Ovary (tissue), 7 donors: ENCODE measurements at regions not wholly inside any gene's neighbourhood (a gene's known extent, or its start where the extent isn't known, plus 50 kb on each side); places are given as distances from the start of the nearest gene placed in this dataset.

Experiments
- DNase-seq, 5 donors: peaks; one replicate each; pipeline ENCODE4 v3.0.0-alpha.2; 2019 to 2020
- H3K27ac ChIP-seq, 2 donors: fragments of 200-600 bp; one replicate each; pipeline versions ENCODE4 v1.5.1 to v1.8.0; 2019 to 2022
- H3K27me3 ChIP-seq: fragments of 200-600 bp; one replicate; pipeline ENCODE4 v1.8.0; 2022
- H3K36me3 ChIP-seq: fragments of 200-600 bp; sonication (generic); one replicate; pipeline ENCODE4 v1.5.1; 2019
- H3K4me1 ChIP-seq: one replicate; pipeline ENCODE4 v1.8.1; 2013; ENCODE audit warnings: mild to moderate bottlenecking, moderate library complexity; ENCODE audit not compliant: insufficient read depth
- H3K4me3 ChIP-seq: fragments of 200-600 bp; sonication (generic); one replicate; pipeline ENCODE4 v1.5.1; 2017
- H3K9me3 ChIP-seq, 2 donors: fragments of 200-600 bp in 1 of 2; sonication (generic) in 1 of 2; one replicate each; pipeline versions ENCODE4 v1.5.1 to v1.8.1; 2013 to 2019; ENCODE audit warnings: mild to moderate bottlenecking in 1 of 2, moderate library complexity in 1 of 2
- EP300 ChIP-seq: sonication (generic); formaldehyde crosslinking; IDR thresholded peaks from one replicate; pipeline ENCODE4 v1.6.1; 2017; ENCODE audit warnings: antibody characterized with exemption
- POLR2A ChIP-seq: fragments of 450-650 bp; IDR thresholded peaks from one replicate; pipeline ENCODE4 v1.6.1; 2017; ENCODE audit warnings: antibody characterized with exemption, mild to moderate bottlenecking, moderate library complexity
- WGBS, 3 donors: extraction: QIAGEN DNeasy Blood & Tissue Kit in 1 of 3; methylation state at CpG; one replicate each; pipeline versions ENCODE4 v1.1.5 to v1.1.7; 2013 to 2017; 5-methylcytosine and 5-hydroxymethylcytosine counted together
- intact Hi-C, 4 donors: fragments of 100-400 bp; cut with DNase I; formaldehyde crosslinking; loops; one replicate each; pipeline versions ENCODE4 v1.11.0 to v1.15.1; 2022 to 2023
- TF ChIP-seq, protein P1 (sequence below), 3 donors: fragments of 450-650 bp in 2 of 3; fragments of 200-600 bp in 1 of 3; IDR thresholded peaks; one replicate each; pipeline versions ENCODE4 v1.5.1 to v1.8.0; 2016 to 2022; ENCODE audit warnings: antibody characterized with exemption in 3 of 3, mild to moderate bottlenecking in 1 of 3
- donor health status: DM: no; HTN: no; CAD: no; lungs with moderate emphysema.
- donor health status: DM: no; HTN: no; CAD: no.
- donor health status: Bipolar disorder and iron deficiency.
- donor health status: DM: no; HTN: no; CAD: no.
- donor health status: DM: yes; HTN: yes; CAD: no.

DNA sequence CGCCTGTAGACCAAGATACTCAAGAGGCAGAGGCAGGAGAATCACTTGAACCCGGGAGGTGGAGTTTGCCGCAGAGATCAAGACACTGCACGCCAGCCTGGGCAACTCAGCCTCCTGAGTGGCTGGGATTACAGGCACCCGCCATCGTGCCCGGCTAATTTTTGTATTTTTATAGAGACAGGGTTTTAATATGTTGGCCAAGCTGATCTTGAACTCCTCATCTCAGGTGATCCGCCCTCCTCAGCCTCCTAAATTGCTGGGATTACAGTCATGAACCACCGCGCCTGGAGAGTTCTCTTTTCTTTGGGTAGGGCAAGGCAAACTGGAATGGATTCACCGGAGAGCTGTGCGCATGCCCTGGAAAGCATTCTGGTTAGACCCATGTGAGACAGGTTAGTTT is 179.3 kb upstream of the ALG10B start:
- 91 to 93% (median 92%) methylated on average over 12 of the region's 12 CpGs for WGBS, 3 donors
- intact Hi-C loops: loop anchor here in 2 of 4 donors (5.0 to 10.0 kb wide), 2 partner anchors 178 to 180 kb away; partner anchors contain the start of gene ALG10B (in 2 of the 2)

DNA sequence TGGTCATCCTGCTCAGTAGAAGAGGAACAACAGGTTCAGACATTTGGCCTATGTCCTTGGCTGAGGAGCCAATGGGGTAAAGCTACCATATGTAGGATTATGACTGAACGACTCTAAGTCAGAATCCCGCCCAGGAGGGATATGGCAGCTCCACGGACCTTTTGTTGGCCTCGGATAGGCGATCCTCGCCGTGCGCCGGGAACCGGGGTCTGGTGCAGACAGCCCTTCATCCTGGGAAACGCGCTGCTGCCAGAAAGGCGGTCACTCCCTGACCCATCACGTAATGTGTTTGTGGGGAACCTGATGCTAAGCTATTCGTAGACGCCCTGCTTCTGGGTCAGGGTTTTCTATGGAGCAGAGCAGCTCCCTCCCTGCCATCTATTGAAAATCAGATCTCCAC is 178.9 kb upstream of the ALG10B start:
- H3K9me3 ChIP-seq: no peaks in the 10 kb centered on the region
- DNase-seq: no peak
- intact Hi-C loops: loop anchor here in 2 of 4 donors (5.0 to 10.0 kb wide), 2 partner anchors 177 to 180 kb away; partner anchors contain the start of gene ALG10B (in 2 of the 2)
- H3K27ac ChIP-seq: no peak overlapping the region
- H3K36me3 ChIP-seq: no peaks in the 10 kb centered on the region
- WGBS, 3 donors: 44 to 70% (median 46%) methylated on average over 16 of the region's 16 CpGs
- no peaks in the 10 kb centered on the region for H3K27me3 ChIP-seq
- H3K4me3 ChIP-seq: no peak overlapping the region
- H3K4me1 ChIP-seq: peaks cover 3% of the 10 kb centered on the region
- no peak for TF ChIP-seq EP300
- TF ChIP-seq POLR2A: no peak
- TF ChIP-seq, protein P1, sequence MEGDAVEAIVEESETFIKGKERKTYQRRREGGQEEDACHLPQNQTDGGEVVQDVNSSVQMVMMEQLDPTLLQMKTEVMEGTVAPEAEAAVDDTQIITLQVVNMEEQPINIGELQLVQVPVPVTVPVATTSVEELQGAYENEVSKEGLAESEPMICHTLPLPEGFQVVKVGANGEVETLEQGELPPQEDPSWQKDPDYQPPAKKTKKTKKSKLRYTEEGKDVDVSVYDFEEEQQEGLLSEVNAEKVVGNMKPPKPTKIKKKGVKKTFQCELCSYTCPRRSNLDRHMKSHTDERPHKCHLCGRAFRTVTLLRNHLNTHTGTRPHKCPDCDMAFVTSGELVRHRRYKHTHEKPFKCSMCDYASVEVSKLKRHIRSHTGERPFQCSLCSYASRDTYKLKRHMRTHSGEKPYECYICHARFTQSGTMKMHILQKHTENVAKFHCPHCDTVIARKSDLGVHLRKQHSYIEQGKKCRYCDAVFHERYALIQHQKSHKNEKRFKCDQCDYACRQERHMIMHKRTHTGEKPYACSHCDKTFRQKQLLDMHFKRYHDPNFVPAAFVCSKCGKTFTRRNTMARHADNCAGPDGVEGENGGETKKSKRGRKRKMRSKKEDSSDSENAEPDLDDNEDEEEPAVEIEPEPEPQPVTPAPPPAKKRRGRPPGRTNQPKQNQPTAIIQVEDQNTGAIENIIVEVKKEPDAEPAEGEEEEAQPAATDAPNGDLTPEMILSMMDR (IDR thresholded peaks at IDR 0.05): no peak

More for the DNA sequence above, 179.3 kb upstream of the ALG10B start:
- TF ChIP-seq, protein P1 (IDR thresholded peaks at IDR 0.05): no peak
- TF ChIP-seq POLR2A (no peak), EP300 (no peak)
- no peak for DNase-seq
- no peak overlapping the region for H3K27ac ChIP-seq
- no peak overlapping the region for H3K4me3 ChIP-seq
- no peaks in the 10 kb centered on the region for H3K36me3 ChIP-seq
- H3K4me1 ChIP-seq: peaks cover 3% of the 10 kb centered on the region
- no peaks in the 10 kb centered on the region for H3K9me3 ChIP-seq
- no peaks in the 10 kb centered on the region for H3K27me3 ChIP-seq

DNA sequence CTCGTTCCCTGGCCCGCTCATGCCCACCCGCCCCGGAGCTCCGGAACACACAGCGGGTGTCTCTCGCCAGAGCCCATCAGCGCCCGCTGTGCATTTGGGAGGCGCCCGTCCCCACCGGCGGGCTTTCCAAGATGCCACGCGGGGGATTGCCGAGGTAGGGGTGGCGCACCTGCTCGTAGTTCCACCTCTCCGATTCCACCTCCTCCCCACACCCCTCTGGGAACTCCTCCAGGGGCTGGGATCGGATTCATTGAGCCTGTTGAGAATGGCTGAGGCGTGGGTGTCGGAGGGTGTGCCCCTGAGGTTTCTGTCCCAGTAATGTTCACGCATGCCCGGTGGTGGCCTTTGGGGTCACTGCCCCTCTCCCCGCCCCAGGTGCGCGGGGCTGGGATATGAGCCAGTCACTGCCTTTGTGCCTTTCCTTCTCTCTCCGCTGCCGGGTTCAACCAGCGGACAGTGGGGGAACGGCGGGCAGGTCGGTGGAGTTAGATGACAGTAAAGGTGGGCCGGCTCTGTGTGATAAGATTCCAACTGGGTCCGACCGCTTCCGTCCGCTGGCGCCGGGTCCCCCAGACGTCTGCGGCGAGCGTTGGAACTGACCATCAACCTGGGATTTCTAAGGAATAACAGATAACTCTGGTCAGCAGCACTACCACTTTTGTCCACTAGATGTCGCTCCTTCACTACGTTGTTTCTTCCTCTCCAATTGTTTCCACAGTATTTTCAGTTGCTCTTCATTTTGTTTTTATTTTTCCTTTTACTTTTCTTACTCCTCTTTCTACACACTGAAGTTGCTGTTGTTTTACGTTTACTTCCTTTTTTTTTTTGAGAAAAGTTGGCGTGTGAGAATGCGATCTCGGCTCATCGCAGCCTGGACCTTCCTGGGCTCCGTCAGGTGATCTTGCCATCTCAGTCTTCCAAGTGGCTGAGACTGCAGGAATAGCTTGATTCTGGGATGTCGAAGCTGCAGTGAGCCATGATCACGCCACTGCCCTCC is 178.1 kb upstream of the ALG10B start:
- DNase-seq: peak in 4 of 5 donors; percentile 51 to 79 (median 63)
- intact Hi-C loops: loop anchor here in 2 of 4 donors (5.0 to 10.0 kb wide), 2 partner anchors 176 to 179 kb away; partner anchors contain the start of gene ALG10B (in 2 of the 2)
- WGBS, 3 donors: 2 to 16% (median 8%) methylated on average over 54 of the region's 54 CpGs
- H3K27ac ChIP-seq: no peak overlapping the region
- peak overlapping the region; percentile 19 for H3K4me3 ChIP-seq
- TF ChIP-seq POLR2A: no peak
- TF ChIP-seq, protein P1 (IDR thresholded peaks at IDR 0.05): peak; percentile 81 to 94 (median 88)
- no peaks in the 10 kb centered on the region for H3K36me3 ChIP-seq
- peaks cover 3% of the 10 kb centered on the region for H3K4me1 ChIP-seq
- no peaks in the 10 kb centered on the region for H3K27me3 ChIP-seq
- H3K9me3 ChIP-seq: no peaks in the 10 kb centered on the region

DNA sequence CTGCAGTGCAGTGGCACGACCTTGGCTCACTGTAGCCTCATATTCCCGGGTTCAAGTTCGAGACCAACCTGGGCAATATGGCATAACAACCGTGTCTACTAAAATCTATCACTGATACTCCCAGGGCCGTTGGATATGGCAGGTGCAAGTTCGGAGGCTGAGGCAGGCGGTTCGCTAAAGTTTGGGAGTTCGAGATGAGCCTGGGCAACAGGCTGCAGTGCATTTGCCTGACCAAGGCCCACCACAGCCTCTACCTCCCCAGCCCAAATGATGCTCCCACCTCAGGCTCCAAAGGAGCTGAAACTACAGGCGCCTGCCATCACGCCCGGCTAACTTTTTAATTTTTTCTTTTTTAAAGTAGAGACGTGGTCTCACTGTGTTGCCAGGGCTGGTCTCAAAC is 177.1 kb upstream of the ALG10B start:
- Histone ChIP-seq H3K4me1 (peaks cover 3% of the 10 kb centered on the region), H3K4me3 (no peak overlapping the region), H3K9me3 (no peaks in the 10 kb centered on the region), H3K27ac (no peak overlapping the region), H3K36me3 (no peaks in the 10 kb centered on the region), H3K27me3 (no peaks in the 10 kb centered on the region)
- WGBS, 3 donors: 78 to 82% (median 79%) methylated on average over 13 of the region's 13 CpGs
- DNase-seq: no peak
- no peak for TF ChIP-seq EP300
- no peak for TF ChIP-seq POLR2A
- TF ChIP-seq, protein P1 (IDR thresholded peaks at IDR 0.05): no peak
- intact Hi-C loops: loop anchor here in 2 of 4 donors (5.0 to 10.0 kb wide), 2 partner anchors 175 to 178 kb away; partner anchors contain the start of gene ALG10B (in 2 of the 2)
